IMR-90 (cell line): ENCODE measurements at regions not wholly inside any gene's neighbourhood (a gene's known extent, or its start where the extent isn't known, plus 50 kb on each side); places are given as distances from the start of the nearest gene placed in this dataset.

ENCODE experiments used
- ATAC-seq: fragments of 200-7000 bp; cut with Tn5 transposase; 2 replicates; pipeline ENCODE4 v1.9.1; 2020; ENCODE audit warnings: low read depth, mild to moderate bottlenecking, moderate library complexity
- BruUV-seq: library from RNA; stranded (reverse); fragments of 400-500 nt; replicated peaks from 2 replicates; lab custom pipeline; 2021; lab: Mats Ljungman, UMichigan
- CTCF ChIA-PET: fragments of 300-600 bp; formaldehyde crosslinking; extraction: SDS; loops from one replicate; lab custom pipeline; 2021; ENCODE audit warnings: antibody characterized with exemption; lab: Yijun Ruan, JAX
- POLR2A ChIA-PET: fragments of 300-600 bp; sonication (Branson Sonifier 250); formaldehyde crosslinking; loops from one replicate; lab custom pipeline; 2022; ENCODE audit warnings: antibody characterized with exemption; ENCODE audit not compliant: unreplicated experiment; lab: Charles Lee
- DNase-seq: peaks from one replicate; pipeline ENCODE4 v3.0.0; 2013
- H2AFZ ChIP-seq: replicated peaks from 2 replicates; pipeline ENCODE3; 2013; ENCODE audit warnings: low read length, mild to moderate bottlenecking; ENCODE audit not compliant: poor library complexity
- H2AK5ac ChIP-seq: 2 replicates; pipeline ENCODE4 v1.6.1; 2013; ENCODE audit warnings: low read depth, low read length, inconsistent platforms
- H2AK9ac ChIP-seq: replicated peaks from 2 replicates; pipeline ENCODE3; 2013; ENCODE audit warnings: mild to moderate bottlenecking, low read depth, low read length, moderate library complexity; ENCODE audit not compliant: poor library complexity
- H2BK120ac ChIP-seq: 2 replicates; pipeline ENCODE4 v1.6.1; 2013; ENCODE audit warnings: low read depth, low read length, inconsistent platforms
- H2BK15ac ChIP-seq: 3 replicates; pipeline ENCODE4 v1.6.1; 2013; ENCODE audit warnings: low read depth, low read length, inconsistent platforms
- H2BK20ac ChIP-seq: 2 replicates; pipeline ENCODE4 v1.6.1; 2013; ENCODE audit warnings: low read depth, mild to moderate bottlenecking, inconsistent platforms, low read length, moderate library complexity
- H2BK5ac ChIP-seq: 2 replicates; pipeline ENCODE4 v1.6.1; 2013; ENCODE audit warnings: mild to moderate bottlenecking, low read depth, low read length, inconsistent platforms; ENCODE audit not compliant: poor library complexity, severe bottlenecking
- H3K14ac ChIP-seq: replicated peaks from 2 replicates; pipeline ENCODE4 v1.6.1; 2013; ENCODE audit warnings: low read depth, low read length, inconsistent platforms
- H3K18ac ChIP-seq: 2 replicates; pipeline ENCODE4 v1.6.1; 2013; ENCODE audit warnings: low read depth, low read length, control low read depth
- H3K23ac ChIP-seq: 2 replicates; pipeline ENCODE4 v1.6.1; 2013; ENCODE audit warnings: low read depth, low read length, inconsistent platforms
- H3K27ac ChIP-seq: 2 replicates; pipeline ENCODE4 v1.5.1; 2013; ENCODE audit warnings: mild to moderate bottlenecking, control low read depth, low read length; ENCODE audit not compliant: insufficient read depth
- H3K27me3 ChIP-seq: 2 replicates; pipeline ENCODE4 v1.6.1; 2013; ENCODE audit warnings: low read length; ENCODE audit not compliant: control insufficient read depth, insufficient read depth
- H3K36me3 ChIP-seq: 2 replicates; pipeline ENCODE4 v1.6.1; 2013; ENCODE audit warnings: low read length, mixed read lengths; ENCODE audit not compliant: control insufficient read depth, insufficient read depth
- H3K4ac ChIP-seq: 2 replicates; pipeline ENCODE4 v1.6.1; 2013; ENCODE audit warnings: low read depth, low read length, inconsistent platforms
- H3K4me1 ChIP-seq: 2 replicates; pipeline ENCODE4 v1.6.1; 2013; ENCODE audit warnings: low read length, mixed read lengths; ENCODE audit not compliant: control insufficient read depth, insufficient read depth
- H3K4me2 ChIP-seq: 2 replicates; pipeline ENCODE4 v1.6.1; 2013; ENCODE audit warnings: low read depth, mild to moderate bottlenecking, control low read depth, low read length, moderate library complexity
- H3K4me3 ChIP-seq: 2 replicates; pipeline ENCODE4 v1.5.1; 2013; ENCODE audit warnings: low read depth, mild to moderate bottlenecking, control low read depth, low read length, moderate library complexity; ENCODE audit not compliant: insufficient read depth
- H3K56ac ChIP-seq: 2 replicates; pipeline ENCODE4 v1.6.1; 2013; ENCODE audit warnings: low read length, inconsistent platforms; ENCODE audit not compliant: insufficient read depth; ENCODE audit errors: extremely low read depth
- H3K79me1 ChIP-seq, 2 experiments: 2 replicates each; pipeline ENCODE4 v1.6.1; 2013; ENCODE audit warnings: low read length in 2 of 2, inconsistent platforms in 1 of 2, low read depth in 1 of 2
- H3K9ac ChIP-seq: 2 replicates; pipeline ENCODE4 v1.6.1; 2013; ENCODE audit warnings: low read depth, low read length, control low read depth
- H3K9me1 ChIP-seq: 2 replicates; pipeline ENCODE4 v1.6.1; 2013; ENCODE audit warnings: low read length, inconsistent platforms; ENCODE audit not compliant: insufficient read depth
- H3K9me3 ChIP-seq: 2 replicates; pipeline ENCODE4 v1.6.1; 2013; ENCODE audit warnings: low read length; ENCODE audit not compliant: control insufficient read depth, insufficient read depth
- H4K20me1 ChIP-seq: 2 replicates; pipeline ENCODE4 v1.6.1; 2013; ENCODE audit warnings: low read length, inconsistent platforms; ENCODE audit not compliant: insufficient read depth
- H4K5ac ChIP-seq: 2 replicates; pipeline ENCODE4 v1.6.1; 2013; ENCODE audit warnings: mild to moderate bottlenecking, low read depth, low read length, control low read depth
- H4K8ac ChIP-seq, 2 experiments: 2 replicates each; pipeline ENCODE4 v1.6.1; 2013; ENCODE audit warnings: low read depth in 2 of 2, low read length in 2 of 2, control low read depth in 1 of 2, inconsistent platforms in 1 of 2
- H4K91ac ChIP-seq: 2 replicates; pipeline ENCODE4 v1.6.1; 2013; ENCODE audit warnings: low read depth, low read length, inconsistent platforms; ENCODE audit not compliant: insufficient read depth
- RCOR1 ChIP-seq: IDR thresholded peaks from 2 replicates; pipeline ENCODE4 v1.6.1; 2012; ENCODE audit warnings: mild to moderate bottlenecking, low read length, improper control_type of control experiment; ENCODE audit not compliant: insufficient replicate concordance
- WGBS, 2 experiments: methylation state at CpG; one replicate each; pipeline versions ENCODE4 v1.1.5 to v1.1.7; 2013; ENCODE audit warnings: missing lambda C conversion rate in 2 of 2; ENCODE audit not compliant: insufficient read length in 1 of 2; ENCODE audit errors: extremely low coverage in 2 of 2; 5-methylcytosine and 5-hydroxymethylcytosine counted together
- dilution Hi-C: fragments of 300-500 bp; cut with HindIII; formaldehyde crosslinking; loops from one replicate; pipeline ENCODE4 v1.14.3; 2018; ENCODE audit warnings: low sequenced_read_pairs; ENCODE audit not compliant: unreplicated experiment
- in situ Hi-C: fragments of 300-500 bp; cut with MboI; formaldehyde crosslinking; loops from 3 replicates; pipeline ENCODE4 v1.14.3; 2019; ENCODE audit warnings: low sequenced_read_pairs, inconsistent platforms, mixed read lengths
- intact Hi-C: fragments of 100-400 bp; cut with micrococcal nuclease; formaldehyde crosslinking; loops from 2 replicates; pipeline ENCODE4 v1.10.0; 2022

DNA sequence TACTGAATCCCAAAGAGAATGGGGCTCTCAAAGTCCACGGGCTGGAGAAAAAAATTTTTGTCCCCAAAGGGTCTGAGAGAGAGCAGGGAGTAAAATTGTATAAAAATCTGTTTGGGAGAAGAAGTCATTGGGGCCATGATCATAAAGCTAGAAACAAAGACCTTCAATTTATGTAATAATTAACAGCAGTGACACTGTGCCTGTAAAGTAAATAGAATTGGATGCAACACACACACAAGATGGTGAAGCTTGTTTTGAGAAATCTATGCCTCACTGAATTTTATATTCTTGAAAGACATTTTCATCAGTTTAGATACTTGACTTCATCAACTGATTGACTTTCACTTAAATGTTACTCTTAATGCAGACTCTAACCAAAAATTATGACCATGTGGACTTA, 600.5 kb upstream of the ADAMTS5 start:
- peaks cover 19% of the 10 kb centered on the region for H3K4me1 ChIP-seq
- ChIA-PET POLR2A (no interaction called here), CTCF (no interaction called here)
- H3K14ac ChIP-seq: no peak overlapping the region
- H3K27me3 ChIP-seq: no peaks in the 10 kb centered on the region
- H3K36me3 ChIP-seq: no peaks in the 10 kb centered on the region
- in situ Hi-C loops: loop anchor here (25.0 kb wide), 2 partner anchors 770 to 1170 kb away; no protein-coding TSS in a partner anchor
- H4K8ac ChIP-seq: no peak overlapping the region
- no peak overlapping the region for H3K4me2 ChIP-seq
- intact Hi-C loops: loop anchor here (5.0 to 10.0 kb wide), 3 partner anchors 353 to 770 kb away; no protein-coding TSS in a partner anchor
- no peak overlapping the region for H2BK5ac ChIP-seq
- no peak overlapping the region; the same call in 1 of the 2 replicates for H4K5ac ChIP-seq
- no peak overlapping the region for H3K4me3 ChIP-seq
- no peak overlapping the region for H3K56ac ChIP-seq
- H3K4ac ChIP-seq: peak overlapping the region; percentile 11; the same call in 1 of the 2 replicates
- TF ChIP-seq RCOR1: no peak
- WGBS, 2 experiments: no CpG with 5 or more reads among the region's 1 CpG
- H2AFZ ChIP-seq: no peak overlapping the region
- H3K79me1 ChIP-seq: no peaks in the 10 kb centered on the region
- H2AK9ac ChIP-seq: no peak overlapping the region
- no TSS peak for BruUV-seq
- no peak for ATAC-seq
- no peaks in the 10 kb centered on the region for H3K9me3 ChIP-seq
- no peak overlapping the region for H3K9ac ChIP-seq
- H3K9me1 ChIP-seq: peaks cover 10% of the 10 kb centered on the region
- H2BK15ac ChIP-seq: peak overlapping the region; percentile 37; the same call in 1 of the 3 replicates
- H2BK20ac ChIP-seq: peak overlapping the region; percentile 50; the same call in 1 of the 2 replicates
- no peak overlapping the region for H3K23ac ChIP-seq
- H3K27ac ChIP-seq: no peak overlapping the region
- H4K91ac ChIP-seq: no peak overlapping the region; the same call in 1 of the 2 replicates
- no peaks in the 10 kb centered on the region for H4K20me1 ChIP-seq
- dilution Hi-C loops: no loop called here
- H3K18ac ChIP-seq: no peak overlapping the region
- no peak overlapping the region for H2BK120ac ChIP-seq
- no peak for DNase-seq
- H2AK5ac ChIP-seq: no peak overlapping the region
